CD4-positive, alpha-beta T cell treated with Interferon alpha-2 for 1 hour (primary cell): ENCODE measurements at regions not wholly inside any gene's neighbourhood (a gene's known extent, or its start where the extent isn't known, plus 50 kb on each side); places are given as distances from the start of the nearest gene placed in this dataset.

Source experiments
- DNase-seq, 2 donors: peaks; one replicate each; pipeline ENCODE4 v3.0.0-alpha.2; 2020 to 2022

- DNase-seq, result no peak
Observed at GRCh38 chr20:61139031-61139430, 113.0 kb upstream of the CDH4 start.

- DNase-seq, result no peak
Observed at GRCh38 chr20:61140576-61140975, 111.5 kb upstream of the CDH4 start.

GRCh38 chr20:61146023-61146422 lies 106.0 kb upstream of the CDH4 start:
- no peak for DNase-seq

GRCh38 chr20:61149636-61150035 lies 102.4 kb upstream of the CDH4 start:
- no peak for DNase-seq

- DNase-seq, result no peak
Observed at GRCh38 chr20:61157301-61157700, 94.8 kb upstream of the CDH4 start.

GRCh38 chr20:61159957-61160686 lies 91.9 kb upstream of the CDH4 start:
- no peak for DNase-seq

- no peak for DNase-seq
Observed at GRCh38 chr20:61161726-61162390, 90.2 kb upstream of the CDH4 start.

GRCh38 chr20:61162451-61162850 lies 89.6 kb upstream of the CDH4 start:
- DNase-seq, result no peak

- no peak for DNase-seq
Observed at GRCh38 chr20:61163031-61163430, 89.0 kb upstream of the CDH4 start.

- DNase-seq, result no peak
Observed at GRCh38 chr20:61166324-61166723, 85.7 kb upstream of the CDH4 start.

GRCh38 chr20:61168605-61169004 lies 83.5 kb upstream of the CDH4 start:
- no peak for DNase-seq

GRCh38 chr20:61169874-61170273 lies 82.2 kb upstream of the CDH4 start:
- no peak for DNase-seq

- DNase-seq, result no peak
Observed at GRCh38 chr20:61170496-61171320, 81.4 kb upstream of the CDH4 start.

- no peak for DNase-seq
Observed at GRCh38 chr20:61173267-61173666, 78.8 kb upstream of the CDH4 start.

GRCh38 chr20:61173961-61174725 lies 77.9 kb upstream of the CDH4 start:
- DNase-seq, result no peak

GRCh38 chr20:61176874-61177273 lies 75.2 kb upstream of the CDH4 start:
- no peak for DNase-seq

- no peak for DNase-seq
Observed at GRCh38 chr20:61178551-61179071, 73.5 kb upstream of the CDH4 start.

GRCh38 chr20:61184194-61184593 lies 67.9 kb upstream of the CDH4 start:
- no peak for DNase-seq

- DNase-seq, result no peak
Observed at GRCh38 chr20:61185181-61185580, 66.9 kb upstream of the CDH4 start.

- no peak for DNase-seq
Observed at GRCh38 chr20:61185841-61186601, 66.0 kb upstream of the CDH4 start.

GRCh38 chr20:61186771-61187472 lies 65.1 kb upstream of the CDH4 start:
- DNase-seq, result no peak
